MM.1S (cell line): ENCODE measurements at regions not wholly inside any gene's neighbourhood (a gene's known extent, or its start where the extent isn't known, plus 50 kb on each side); places are given as distances from the start of the nearest gene placed in this dataset.

ENCODE experiments used
- DNase-seq: peaks from one replicate; pipeline ENCODE4 v3.0.0-alpha.2; 2015
- H2AFZ ChIP-seq: fragments of 300-600 bp; sonication (generic); 2 replicates; pipeline ENCODE4 v1.6.0; 2016; ENCODE audit warnings: antibody characterized with exemption, low read length
- H3F3A ChIP-seq: fragments of 300-600 bp; sonication (generic); 2 replicates; pipeline ENCODE4 v1.6.1; 2016; ENCODE audit warnings: mild to moderate bottlenecking, antibody characterized with exemption, low read length, moderate library complexity, mixed read lengths; ENCODE audit not compliant: insufficient read depth
- H3K27ac ChIP-seq: fragments of 300-600 bp; sonication (generic); 2 replicates; pipeline ENCODE4 v1.5.1; 2016; ENCODE audit warnings: mild to moderate bottlenecking, low read length
- H3K27me3 ChIP-seq: fragments of 300-600 bp; sonication (generic); replicated peaks from 2 replicates; pipeline ENCODE4 v1.6.0; 2016; ENCODE audit warnings: low read length; ENCODE audit not compliant: insufficient read depth
- H3K36me3 ChIP-seq: fragments of 300-600 bp; sonication (generic); replicated peaks from 2 replicates; pipeline ENCODE4 v1.6.1; 2016; ENCODE audit warnings: mild to moderate bottlenecking, low read length, mixed read lengths; ENCODE audit not compliant: insufficient read depth
- H3K4me1 ChIP-seq: fragments of 300-600 bp; sonication (generic); 2 replicates; pipeline ENCODE4 v1.6.1; 2016; ENCODE audit warnings: low read length, mixed read lengths
- H3K4me2 ChIP-seq: fragments of 300-600 bp; sonication (generic); 2 replicates; pipeline ENCODE4 v1.6.0; 2016; ENCODE audit warnings: low read depth, low read length
- H3K4me3 ChIP-seq: fragments of 300-600 bp; sonication (generic); 2 replicates; pipeline ENCODE4 v1.5.1; 2016; ENCODE audit warnings: low read length, mixed read lengths
- H3K79me2 ChIP-seq: fragments of 300-600 bp; sonication (generic); 2 replicates; pipeline ENCODE4 v1.6.1; 2016; ENCODE audit warnings: mixed run types, low read length, mixed read lengths
- H3K9ac ChIP-seq: fragments of 300-600 bp; sonication (generic); 2 replicates; pipeline ENCODE4 v1.6.1; 2016; ENCODE audit warnings: low read length, mixed read lengths
- H3K9me2 ChIP-seq: fragments of 300-600 bp; sonication (generic); replicated peaks from 2 replicates; pipeline ENCODE4 v1.6.1; 2016; ENCODE audit warnings: mild to moderate bottlenecking, low read length, mixed read lengths; ENCODE audit not compliant: insufficient read depth
- H3K9me3 ChIP-seq: fragments of 300-600 bp; sonication (generic); replicated peaks from 2 replicates; pipeline ENCODE4 v1.6.1; 2016; ENCODE audit warnings: mild to moderate bottlenecking, low read length, mixed read lengths; ENCODE audit not compliant: insufficient read depth
- H4K20me1 ChIP-seq: fragments of 300-600 bp; sonication (generic); 2 replicates; pipeline ENCODE4 v1.6.1; 2016; ENCODE audit warnings: mild to moderate bottlenecking, low read length, moderate library complexity, mixed read lengths; ENCODE audit not compliant: insufficient read depth
- EZH2 ChIP-seq: fragments of 300-600 bp; sonication (generic); optimal IDR thresholded peaks from 2 replicates; pipeline ENCODE3; 2017; ENCODE audit warnings: low read depth, mild to moderate bottlenecking, antibody characterized with exemption, low read length, mixed read lengths
- EZH2phosphoT487 ChIP-seq: fragments of 300-600 bp; sonication (generic); IDR thresholded peaks from 2 replicates; pipeline ENCODE4 v1.6.1; 2018; ENCODE audit warnings: antibody characterized with exemption, low read length
- TF ChIP-seq, protein P1 (sequence below): fragments of 300-600 bp; sonication (generic); IDR thresholded peaks from 2 replicates; pipeline ENCODE4 v1.5.1; 2016; ENCODE audit warnings: antibody characterized with exemption, low read length, mixed read lengths

DNA sequence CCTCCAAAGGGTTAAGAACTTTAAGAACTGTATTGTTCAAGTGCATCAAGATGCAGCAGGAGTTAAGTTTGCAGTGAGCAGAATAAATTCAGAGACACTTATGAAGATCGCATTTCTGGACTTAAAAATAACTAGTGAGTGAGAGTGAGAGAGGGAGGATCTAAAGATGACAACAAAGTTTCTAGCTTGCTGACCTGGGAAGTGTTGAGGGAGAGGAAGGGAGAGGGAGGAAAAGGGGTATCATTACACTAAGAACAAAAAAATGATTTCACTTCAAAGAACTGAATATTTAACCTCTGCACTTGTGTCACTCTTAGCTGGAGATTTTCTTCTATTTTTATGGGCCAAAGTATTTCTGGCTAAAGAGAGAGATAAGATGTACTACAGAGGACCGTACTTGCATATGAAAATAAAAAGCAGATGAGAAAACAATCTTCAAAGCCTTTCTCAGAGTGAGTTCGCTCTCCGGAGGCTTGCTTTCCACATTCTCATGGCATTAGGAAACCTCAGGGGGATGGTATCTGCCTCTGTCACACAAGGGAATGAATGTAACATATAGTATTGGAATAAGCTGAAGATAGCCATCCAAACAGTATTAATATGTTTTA lies 91.4 kb upstream of the TJP1 start:
- DNase-seq: no peak
- no peak overlapping the region for H3K4me2 ChIP-seq
- no peaks in the 10 kb centered on the region for H3K27me3 ChIP-seq
- no peak overlapping the region for H3K27ac ChIP-seq
- H3K9me2 ChIP-seq: no peaks in the 10 kb centered on the region
- no peaks in the 10 kb centered on the region for H3K36me3 ChIP-seq
- no peaks in the 10 kb centered on the region for H3K79me2 ChIP-seq
- H2AFZ ChIP-seq: no peak overlapping the region
- no peaks in the 10 kb centered on the region; the same call in 1 of the 2 replicates for H3K9me3 ChIP-seq
- H3K4me3 ChIP-seq: no peak overlapping the region
- no peak for TF ChIP-seq EZH2
- TF ChIP-seq, protein P1, sequence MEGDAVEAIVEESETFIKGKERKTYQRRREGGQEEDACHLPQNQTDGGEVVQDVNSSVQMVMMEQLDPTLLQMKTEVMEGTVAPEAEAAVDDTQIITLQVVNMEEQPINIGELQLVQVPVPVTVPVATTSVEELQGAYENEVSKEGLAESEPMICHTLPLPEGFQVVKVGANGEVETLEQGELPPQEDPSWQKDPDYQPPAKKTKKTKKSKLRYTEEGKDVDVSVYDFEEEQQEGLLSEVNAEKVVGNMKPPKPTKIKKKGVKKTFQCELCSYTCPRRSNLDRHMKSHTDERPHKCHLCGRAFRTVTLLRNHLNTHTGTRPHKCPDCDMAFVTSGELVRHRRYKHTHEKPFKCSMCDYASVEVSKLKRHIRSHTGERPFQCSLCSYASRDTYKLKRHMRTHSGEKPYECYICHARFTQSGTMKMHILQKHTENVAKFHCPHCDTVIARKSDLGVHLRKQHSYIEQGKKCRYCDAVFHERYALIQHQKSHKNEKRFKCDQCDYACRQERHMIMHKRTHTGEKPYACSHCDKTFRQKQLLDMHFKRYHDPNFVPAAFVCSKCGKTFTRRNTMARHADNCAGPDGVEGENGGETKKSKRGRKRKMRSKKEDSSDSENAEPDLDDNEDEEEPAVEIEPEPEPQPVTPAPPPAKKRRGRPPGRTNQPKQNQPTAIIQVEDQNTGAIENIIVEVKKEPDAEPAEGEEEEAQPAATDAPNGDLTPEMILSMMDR: no peak
- TF ChIP-seq EZH2phosphoT487: no peak
- no peak overlapping the region for H3K9ac ChIP-seq
- H3F3A ChIP-seq: no peaks in the 10 kb centered on the region
- no peaks in the 10 kb centered on the region for H4K20me1 ChIP-seq
- H3K4me1 ChIP-seq: no peaks in the 10 kb centered on the region

DNA sequence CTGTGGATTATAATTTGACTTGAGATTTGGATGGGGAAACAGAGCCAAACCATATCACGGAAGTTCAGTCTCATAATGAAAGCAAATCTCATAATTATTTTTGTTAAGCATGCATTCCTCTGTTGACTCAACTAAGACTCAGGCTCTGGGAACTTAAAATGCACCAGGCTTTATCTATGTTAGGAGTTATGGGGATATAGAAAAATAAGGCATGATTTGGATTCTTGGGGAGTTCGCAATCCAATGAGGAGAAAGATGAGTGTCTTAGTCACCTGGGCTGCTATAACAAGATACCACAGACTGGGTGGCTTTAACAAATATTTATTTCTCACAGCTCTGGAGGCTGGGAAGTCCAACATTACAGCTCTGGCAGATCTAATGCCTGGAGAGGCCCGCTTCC lies 89.4 kb upstream of the TJP1 start:
- no peaks in the 10 kb centered on the region for H3F3A ChIP-seq
- no peaks in the 10 kb centered on the region for H3K4me1 ChIP-seq
- TF ChIP-seq, protein P1: no peak
- TF ChIP-seq EZH2: no peak
- TF ChIP-seq EZH2phosphoT487: no peak
- H3K9ac ChIP-seq: no peak overlapping the region
- H3K79me2 ChIP-seq: no peaks in the 10 kb centered on the region
- no peaks in the 10 kb centered on the region for H4K20me1 ChIP-seq
- H3K27ac ChIP-seq: no peak overlapping the region
- no peaks in the 10 kb centered on the region for H3K36me3 ChIP-seq
- H3K9me3 ChIP-seq: no peaks in the 10 kb centered on the region; the same call in 1 of the 2 replicates
- no peaks in the 10 kb centered on the region for H3K27me3 ChIP-seq
- no peak overlapping the region for H2AFZ ChIP-seq
- DNase-seq: no peak
- no peak overlapping the region for H3K4me3 ChIP-seq
- no peak overlapping the region for H3K4me2 ChIP-seq
- no peaks in the 10 kb centered on the region for H3K9me2 ChIP-seq

DNA sequence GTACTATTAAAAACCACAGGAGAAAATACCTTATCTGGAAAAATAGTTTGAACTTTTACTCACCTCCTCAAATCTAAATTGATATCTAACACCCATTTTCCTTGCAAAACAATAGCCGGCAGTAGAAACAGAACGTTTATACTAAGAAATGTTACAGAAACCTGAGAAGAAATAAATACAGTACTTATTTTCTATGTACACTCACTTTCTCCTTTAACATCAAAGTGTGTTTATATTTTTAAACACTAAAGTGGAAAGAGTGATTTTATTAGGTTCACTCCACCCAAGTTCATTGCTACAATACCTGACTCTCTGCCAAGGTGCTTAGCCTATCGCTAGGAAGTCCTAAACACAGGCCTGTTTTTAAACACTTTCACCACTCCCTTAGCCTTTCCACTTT lies 87.8 kb upstream of the TJP1 start:
- H3K4me3 ChIP-seq: no peak overlapping the region
- H3K4me2 ChIP-seq: no peak overlapping the region
- no peak overlapping the region for H2AFZ ChIP-seq
- no peak overlapping the region for H3K27ac ChIP-seq
- no peaks in the 10 kb centered on the region for H3K4me1 ChIP-seq
- TF ChIP-seq EZH2phosphoT487 (no peak), EZH2 (no peak)
- TF ChIP-seq, protein P1: no peak
- DNase-seq: no peak
- no peaks in the 10 kb centered on the region for H3F3A ChIP-seq
- H3K9ac ChIP-seq: no peak overlapping the region
- no peaks in the 10 kb centered on the region for H3K9me2 ChIP-seq
- H3K79me2 ChIP-seq: no peaks in the 10 kb centered on the region
- H3K36me3 ChIP-seq: no peaks in the 10 kb centered on the region
- H4K20me1 ChIP-seq: no peaks in the 10 kb centered on the region
- H3K9me3 ChIP-seq: no peaks in the 10 kb centered on the region; the same call in 1 of the 2 replicates
- no peaks in the 10 kb centered on the region for H3K27me3 ChIP-seq
